HEK293 (cell line): ENCODE measurements at regions not wholly inside any gene's neighbourhood (a gene's known extent, or its start where the extent isn't known, plus 50 kb on each side); places are given as distances from the start of the nearest gene placed in this dataset.

Experiments
- CTCF ChIA-PET: fragments of 350-600 bp; formaldehyde crosslinking; extraction: SDS; loops from one replicate; lab custom pipeline; 2021; ENCODE audit warnings: antibody characterized with exemption; lab: Yijun Ruan, JAX
- POLR2A ChIA-PET: fragments of 300-600 bp; formaldehyde crosslinking; extraction: SDS; loops from one replicate; lab custom pipeline; 2020; ENCODE audit warnings: antibody characterized with exemption, inconsistent platforms; lab: Yijun Ruan, JAX
- H3K27ac ChIP-seq: fragments of 200-500 bp; sonication (Bioruptor generic); 2 replicates; pipeline ENCODE4 v1.5.1; 2014; ENCODE audit warnings: low read depth, low read length, control low read depth, inconsistent platforms; ENCODE audit errors: extremely low read depth
- H3K36me3 ChIP-seq, 2 experiments: fragments of 200-500 bp in 1 of 2; sonication (Bioruptor generic) in 1 of 2; 1 replicate in 1 of 2; 2 replicates in 1 of 2; pipeline ENCODE4 v1.5.1; 2014 to 2017; ENCODE audit warnings: inconsistent platforms in 2 of 2, low read length in 2 of 2; ENCODE audit not compliant: control insufficient read depth in 2 of 2, insufficient read depth in 1 of 2
- H3K4me1 ChIP-seq: fragments of 200-500 bp; sonication (Bioruptor generic); 2 replicates; pipeline ENCODE4 v1.5.1; 2014; ENCODE audit warnings: mild to moderate bottlenecking, low read length, inconsistent platforms; ENCODE audit not compliant: control insufficient read depth, insufficient read depth
- H3K4me3 ChIP-seq: 2 replicates; pipeline ENCODE4 v1.5.1; 2011; ENCODE audit warnings: low read depth, mild to moderate bottlenecking, control low read depth, low read length, moderate library complexity
- H3K9me3 ChIP-seq: fragments of 200-500 bp; sonication (Bioruptor generic); 2 replicates; pipeline ENCODE4 v1.5.1; 2014; ENCODE audit warnings: low read depth, low read length, inconsistent platforms; ENCODE audit not compliant: control insufficient read depth, insufficient read depth
- EGR2 ChIP-seq: fragments of 450-650 bp; formaldehyde crosslinking; IDR thresholded peaks from 2 replicates; pipeline ENCODE4 v1.5.1; 2016; ENCODE audit warnings: low read depth, missing biosample characterization, missing genetic modification characterization
- GLIS1 ChIP-seq: fragments of 450-650 bp; formaldehyde crosslinking; IDR thresholded peaks from 2 replicates; pipeline ENCODE4 v1.5.1; 2016; ENCODE audit warnings: missing biosample characterization, missing genetic modification characterization
- KLF1 ChIP-seq: fragments of 450-650 bp; formaldehyde crosslinking; IDR thresholded peaks from 2 replicates; pipeline ENCODE4 v1.5.1; 2016; ENCODE audit warnings: missing biosample characterization, missing genetic modification characterization
- KLF17 ChIP-seq: fragments of 450-650 bp; formaldehyde crosslinking; IDR thresholded peaks from 2 replicates; pipeline ENCODE4 v1.5.1; 2016; ENCODE audit warnings: missing biosample characterization, missing genetic modification characterization
- MZF1 ChIP-seq: fragments of 450-650 bp; formaldehyde crosslinking; IDR thresholded peaks from 2 replicates; pipeline ENCODE4 v1.5.1; 2017; ENCODE audit warnings: missing biosample characterization, missing genetic modification characterization, borderline replicate concordance
- OSR2 ChIP-seq: fragments of 450-650 bp; formaldehyde crosslinking; IDR thresholded peaks from 2 replicates; pipeline ENCODE4 v1.5.1; 2016; ENCODE audit warnings: missing biosample characterization, missing genetic modification characterization
- SCRT1 ChIP-seq: fragments of 450-650 bp; formaldehyde crosslinking; IDR thresholded peaks from 2 replicates; pipeline ENCODE4 v1.5.1; 2016; ENCODE audit warnings: missing biosample characterization, missing genetic modification characterization, borderline replicate concordance
- SCRT2 ChIP-seq: fragments of 450-650 bp; formaldehyde crosslinking; IDR thresholded peaks from 2 replicates; pipeline ENCODE4 v1.5.1; 2016; ENCODE audit warnings: missing biosample characterization, missing genetic modification characterization
- SP7 ChIP-seq: fragments of 450-650 bp; formaldehyde crosslinking; IDR thresholded peaks from 2 replicates; pipeline ENCODE4 v1.5.1; 2016; ENCODE audit warnings: missing biosample characterization, missing genetic modification characterization
- TCF7L2 ChIP-seq: IDR thresholded peaks from 2 replicates; pipeline ENCODE4 v1.6.1; 2011; ENCODE audit warnings: low read depth, mild to moderate bottlenecking, inconsistent platforms, low read length, moderate library complexity, borderline replicate concordance
- WT1 ChIP-seq: fragments of 450-650 bp; formaldehyde crosslinking; IDR thresholded peaks from 2 replicates; pipeline ENCODE4 v1.5.1; 2016; ENCODE audit warnings: missing biosample characterization, missing genetic modification characterization
- ZBTB17 ChIP-seq: fragments of 450-650 bp; formaldehyde crosslinking; IDR thresholded peaks from 2 replicates; pipeline ENCODE4 v1.5.1; 2016; ENCODE audit warnings: missing biosample characterization, missing genetic modification characterization
- ZFHX2 ChIP-seq: fragments of 450-650 bp; formaldehyde crosslinking; conservative IDR thresholded peaks from 2 replicates; pipeline ENCODE4 v1.5.1; 2016; ENCODE audit warnings: missing biosample characterization, missing genetic modification characterization
- ZIC2 ChIP-seq: fragments of 450-650 bp; formaldehyde crosslinking; IDR thresholded peaks from 2 replicates; pipeline ENCODE4 v1.5.1; 2016; ENCODE audit warnings: missing biosample characterization, missing genetic modification characterization
- ZNF423 ChIP-seq: fragments of 450-650 bp; formaldehyde crosslinking; IDR thresholded peaks from 2 replicates; pipeline ENCODE4 v1.5.1; 2016; ENCODE audit warnings: missing biosample characterization, missing genetic modification characterization
- ZNF548 ChIP-seq: fragments of 450-650 bp; formaldehyde crosslinking; IDR thresholded peaks from 2 replicates; pipeline ENCODE4 v1.5.1; 2016; ENCODE audit warnings: missing biosample characterization, missing genetic modification characterization
- ZNF600 ChIP-seq: fragments of 450-650 bp; formaldehyde crosslinking; IDR thresholded peaks from 2 replicates; pipeline ENCODE4 v1.5.1; 2016; ENCODE audit warnings: missing biosample characterization, missing genetic modification characterization
- ZNF629 ChIP-seq: fragments of 450-650 bp; formaldehyde crosslinking; IDR thresholded peaks from 2 replicates; pipeline ENCODE4 v1.5.1; 2017; ENCODE audit warnings: missing biosample characterization, missing genetic modification characterization
- ZNF692 ChIP-seq: fragments of 450-650 bp; formaldehyde crosslinking; IDR thresholded peaks from 2 replicates; pipeline ENCODE4 v1.5.1; 2016; ENCODE audit warnings: missing biosample characterization, missing genetic modification characterization
- TF ChIP-seq, protein P1 (sequence below): IDR thresholded peaks from 2 replicates; pipeline ENCODE4 v1.6.1; 2011; ENCODE audit warnings: mild to moderate bottlenecking, low read depth, low read length, borderline replicate concordance
- TF ChIP-seq, protein P2 (sequence below): fragments of 450-650 bp; formaldehyde crosslinking; IDR thresholded peaks from 2 replicates; pipeline ENCODE4 v1.5.1; 2016; ENCODE audit warnings: missing biosample characterization, missing genetic modification characterization
- TF ChIP-seq, protein P3 (sequence below): fragments of 450-650 bp; formaldehyde crosslinking; IDR thresholded peaks from 2 replicates; pipeline ENCODE4 v1.5.1; 2016; ENCODE audit warnings: missing biosample characterization, missing genetic modification characterization

- no peak overlapping the region for H3K4me3 ChIP-seq
- no peaks in the 10 kb centered on the region for H3K9me3 ChIP-seq
- no peaks in the 10 kb centered on the region for H3K36me3 ChIP-seq
- ChIA-PET POLR2A (no interaction called here), CTCF (interaction anchor here (0.9 to 1.1 kb wide), 2 partner anchors 11 to 12 kb away, joined by 4 to 5 read pairs; no protein-coding TSS in a partner anchor)
- H3K27ac ChIP-seq = peak overlapping the region; percentile 71
- peak; percentile 89 for TF ChIP-seq GLIS1
- TF ChIP-seq ZBTB17 (tag by site-specific recombination) = peak; percentile 57
- peak; percentile 42; the same call in 1 of the 2 replicates for TF ChIP-seq SCRT1 (tag by site-specific recombination)
- TF ChIP-seq KLF17 (tag by site-specific recombination) = peak; percentile 63
- peak; percentile 79 for TF ChIP-seq ZIC2 (tag by site-specific recombination)
- TF ChIP-seq ZNF548 = no peak
- peak; percentile 62; the same call in 1 of the 2 replicates for TF ChIP-seq EGR2 (tag by site-specific recombination)
- TF ChIP-seq MZF1 (tag by site-specific recombination) = peak; percentile 60; the same call in 1 of the 2 replicates
- TF ChIP-seq, protein P1, sequence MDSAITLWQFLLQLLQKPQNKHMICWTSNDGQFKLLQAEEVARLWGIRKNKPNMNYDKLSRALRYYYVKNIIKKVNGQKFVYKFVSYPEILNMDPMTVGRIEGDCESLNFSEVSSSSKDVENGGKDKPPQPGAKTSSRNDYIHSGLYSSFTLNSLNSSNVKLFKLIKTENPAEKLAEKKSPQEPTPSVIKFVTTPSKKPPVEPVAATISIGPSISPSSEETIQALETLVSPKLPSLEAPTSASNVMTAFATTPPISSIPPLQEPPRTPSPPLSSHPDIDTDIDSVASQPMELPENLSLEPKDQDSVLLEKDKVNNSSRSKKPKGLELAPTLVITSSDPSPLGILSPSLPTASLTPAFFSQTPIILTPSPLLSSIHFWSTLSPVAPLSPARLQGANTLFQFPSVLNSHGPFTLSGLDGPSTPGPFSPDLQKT = no peak
- peak; percentile 79 for TF ChIP-seq WT1 (tag by site-specific recombination)
- TF ChIP-seq KLF1 (tag by site-specific recombination) = peak; percentile 91
- TF ChIP-seq ZNF692 = no peak
- TF ChIP-seq SCRT2 (tag by site-specific recombination) = peak; percentile 94
- peak; percentile 13; the same call in 1 of the 2 replicates for TF ChIP-seq OSR2 (tag by site-specific recombination)
- TF ChIP-seq ZNF629 = no peak
- TF ChIP-seq ZNF423 = 0 out of 2 replicates have a peak, but pooled peaks have one; percentile 30
- TF ChIP-seq TCF7L2 = peak; percentile 83; the same call in 1 of the 2 replicates
- TF ChIP-seq ZFHX2 (tag by site-specific recombination) = peak; percentile 58
- peak; percentile 70 for TF ChIP-seq SP7
- H3K4me1 ChIP-seq = peaks cover 26% of the 10 kb centered on the region
These were observed 58.9 kb upstream of the EPCAM start for GRCh38 chr2:47309952-47310800.

GRCh38 chr2:47309472-47309951 is 59.6 kb upstream of the EPCAM start:
- CTCF ChIA-PET = interaction anchor here (0.7 to 1.1 kb wide), 3 partner anchors 11 to 37 kb away, joined by 3 to 5 read pairs (median 4); no protein-coding TSS in a partner anchor
- POLR2A ChIA-PET = no interaction called here
- Histone ChIP-seq H3K4me1 (peaks cover 26% of the 10 kb centered on the region), H3K4me3 (no peak overlapping the region), H3K27ac (peak overlapping the region; percentile 71; the same call in 1 of the 2 replicates), H3K36me3 (no peaks in the 10 kb centered on the region), H3K9me3 (no peaks in the 10 kb centered on the region)
- TF ChIP-seq, protein P2, sequence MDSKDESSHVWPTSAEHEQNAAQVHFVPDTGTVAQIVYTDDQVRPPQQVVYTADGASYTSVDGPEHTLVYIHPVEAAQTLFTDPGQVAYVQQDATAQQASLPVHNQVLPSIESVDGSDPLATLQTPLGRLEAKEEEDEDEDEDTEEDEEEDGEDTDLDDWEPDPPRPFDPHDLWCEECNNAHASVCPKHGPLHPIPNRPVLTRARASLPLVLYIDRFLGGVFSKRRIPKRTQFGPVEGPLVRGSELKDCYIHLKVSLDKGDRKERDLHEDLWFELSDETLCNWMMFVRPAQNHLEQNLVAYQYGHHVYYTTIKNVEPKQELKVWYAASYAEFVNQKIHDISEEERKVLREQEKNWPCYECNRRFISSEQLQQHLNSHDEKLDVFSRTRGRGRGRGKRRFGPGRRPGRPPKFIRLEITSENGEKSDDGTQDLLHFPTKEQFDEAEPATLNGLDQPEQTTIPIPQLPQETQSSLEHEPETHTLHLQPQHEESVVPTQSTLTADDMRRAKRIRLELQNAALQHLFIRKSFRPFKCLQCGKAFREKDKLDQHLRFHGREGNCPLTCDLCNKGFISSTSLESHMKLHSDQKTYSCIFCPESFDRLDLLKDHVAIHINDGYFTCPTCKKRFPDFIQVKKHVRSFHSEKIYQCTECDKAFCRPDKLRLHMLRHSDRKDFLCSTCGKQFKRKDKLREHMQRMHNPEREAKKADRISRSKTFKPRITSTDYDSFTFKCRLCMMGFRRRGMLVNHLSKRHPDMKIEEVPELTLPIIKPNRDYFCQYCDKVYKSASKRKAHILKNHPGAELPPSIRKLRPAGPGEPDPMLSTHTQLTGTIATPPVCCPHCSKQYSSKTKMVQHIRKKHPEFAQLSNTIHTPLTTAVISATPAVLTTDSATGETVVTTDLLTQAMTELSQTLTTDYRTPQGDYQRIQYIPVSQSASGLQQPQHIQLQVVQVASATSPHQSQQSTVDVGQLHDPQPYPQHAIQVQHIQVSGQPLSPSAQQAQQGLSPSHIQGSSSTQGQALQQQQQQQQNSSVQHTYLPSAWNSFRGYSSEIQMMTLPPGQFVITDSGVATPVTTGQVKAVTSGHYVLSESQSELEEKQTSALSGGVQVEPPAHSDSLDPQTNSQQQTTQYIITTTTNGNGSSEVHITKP = peak; percentile 37
- TF ChIP-seq, protein P3, sequence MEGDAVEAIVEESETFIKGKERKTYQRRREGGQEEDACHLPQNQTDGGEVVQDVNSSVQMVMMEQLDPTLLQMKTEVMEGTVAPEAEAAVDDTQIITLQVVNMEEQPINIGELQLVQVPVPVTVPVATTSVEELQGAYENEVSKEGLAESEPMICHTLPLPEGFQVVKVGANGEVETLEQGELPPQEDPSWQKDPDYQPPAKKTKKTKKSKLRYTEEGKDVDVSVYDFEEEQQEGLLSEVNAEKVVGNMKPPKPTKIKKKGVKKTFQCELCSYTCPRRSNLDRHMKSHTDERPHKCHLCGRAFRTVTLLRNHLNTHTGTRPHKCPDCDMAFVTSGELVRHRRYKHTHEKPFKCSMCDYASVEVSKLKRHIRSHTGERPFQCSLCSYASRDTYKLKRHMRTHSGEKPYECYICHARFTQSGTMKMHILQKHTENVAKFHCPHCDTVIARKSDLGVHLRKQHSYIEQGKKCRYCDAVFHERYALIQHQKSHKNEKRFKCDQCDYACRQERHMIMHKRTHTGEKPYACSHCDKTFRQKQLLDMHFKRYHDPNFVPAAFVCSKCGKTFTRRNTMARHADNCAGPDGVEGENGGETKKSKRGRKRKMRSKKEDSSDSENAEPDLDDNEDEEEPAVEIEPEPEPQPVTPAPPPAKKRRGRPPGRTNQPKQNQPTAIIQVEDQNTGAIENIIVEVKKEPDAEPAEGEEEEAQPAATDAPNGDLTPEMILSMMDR (tag by site-specific recombination) = no peak
- peak; percentile 38 for TF ChIP-seq ZNF600 (tag by site-specific recombination)
